Retina (tissue), 1 donor: ENCODE measurements at regions not wholly inside any gene's neighbourhood (a gene's known extent, or its start where the extent isn't known, plus 50 kb on each side); places are given as distances from the start of the nearest gene placed in this dataset.
"Not testable (repeated sequence)": the region's sequence is repeated elsewhere in the genome, so short reads cannot be mapped to it uniquely, and the experiment has no call there.

Experiments used
- DNase-seq: peaks from one replicate; pipeline ENCODE4 v3.0.0-alpha.2; 2016

DNA sequence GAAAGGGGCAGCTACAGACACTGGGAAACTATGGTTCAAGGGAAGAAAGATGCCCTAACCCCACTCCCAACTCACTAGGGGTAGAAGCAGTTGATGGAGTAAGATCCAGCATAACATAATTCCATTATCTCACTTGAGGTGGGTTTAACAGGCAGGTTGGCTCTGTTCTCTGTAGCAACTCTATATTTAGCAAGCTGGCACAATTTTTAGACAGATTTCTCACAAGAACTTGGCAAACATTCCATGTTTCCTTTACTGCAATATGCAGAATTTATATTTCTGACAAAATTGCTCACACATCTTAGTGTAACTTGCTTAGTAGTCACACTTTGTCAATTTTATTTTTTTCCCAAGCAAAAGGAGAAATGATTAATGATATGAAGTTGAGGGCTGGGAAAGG lies 475.4 kb downstream of the RMST start:
- DNase-seq = no peak

GRCh38 chr12:97939156-97939555 lies 476.6 kb downstream of the RMST start:
- no peak for DNase-seq

DNA sequence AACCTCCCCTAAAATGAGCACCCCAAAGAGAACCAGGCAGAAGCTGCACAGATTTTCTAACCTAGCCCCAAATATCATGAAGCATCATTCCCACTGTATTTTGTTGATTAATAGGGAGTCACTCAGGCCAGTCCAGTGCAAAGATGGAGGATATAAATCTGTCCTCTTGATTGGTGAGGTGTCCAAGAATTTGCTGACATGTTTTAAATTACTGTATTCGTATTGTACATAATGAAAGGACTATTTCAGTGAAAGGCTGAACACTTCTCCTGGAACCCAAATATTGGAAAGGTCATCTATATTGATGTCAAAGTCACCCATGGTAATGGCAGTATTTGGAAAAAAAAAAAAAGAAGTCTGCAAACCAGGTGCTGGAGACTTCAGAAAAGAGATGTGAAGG lies 477.5 kb downstream of the RMST start:
- no peak for DNase-seq

DNA sequence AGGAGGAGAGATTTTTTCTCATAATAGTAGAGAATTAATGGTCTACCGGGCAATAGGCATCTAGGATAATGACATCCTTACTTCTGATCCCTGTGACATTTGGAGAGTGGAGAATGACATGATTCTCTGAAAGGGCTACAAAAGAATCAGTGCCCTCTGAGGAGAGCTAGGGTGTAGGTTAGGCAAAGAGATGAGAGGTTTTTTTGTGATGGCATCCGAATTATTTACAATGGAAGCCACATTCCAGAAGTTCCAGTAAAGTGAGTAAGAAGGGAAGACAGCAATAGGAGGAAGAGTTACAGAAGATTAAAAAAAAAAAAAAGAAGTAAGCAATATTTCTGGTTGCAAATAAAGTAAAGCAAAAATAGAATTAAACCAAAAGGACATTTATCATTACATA lies 478.0 kb downstream of the RMST start:
- DNase-seq = no peak

DNA sequence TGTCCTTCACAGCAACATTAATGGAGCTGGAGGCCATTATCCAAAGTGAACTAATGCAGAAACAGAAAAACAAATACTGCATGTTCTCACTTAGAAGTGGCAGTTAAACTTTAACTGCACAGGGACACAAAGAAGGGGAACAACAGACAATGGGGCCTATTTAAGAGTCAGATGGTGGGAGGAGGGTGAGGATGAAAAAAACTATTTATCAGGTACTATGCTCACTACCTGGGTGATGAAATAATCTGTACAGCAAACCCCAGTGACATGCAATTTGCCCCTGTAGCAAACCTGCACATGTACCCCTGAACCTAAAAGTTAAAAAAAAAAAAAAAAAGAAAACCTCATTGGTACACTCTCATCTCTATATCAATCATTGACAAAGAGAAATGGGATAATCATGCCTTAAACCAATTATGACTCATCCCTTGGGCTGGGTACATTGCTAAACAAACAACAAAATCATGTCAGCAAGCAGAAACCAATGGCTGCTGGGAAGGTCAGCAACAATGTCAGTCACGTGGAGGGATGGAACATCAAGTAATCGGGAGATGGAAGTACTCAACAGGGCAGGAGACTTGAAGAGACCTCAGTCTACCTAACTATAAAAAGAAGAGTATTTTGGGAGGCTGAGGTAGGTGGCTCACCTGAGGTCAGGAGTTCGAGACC lies 479.2 kb downstream of the RMST start:
- no peak for DNase-seq

DNA sequence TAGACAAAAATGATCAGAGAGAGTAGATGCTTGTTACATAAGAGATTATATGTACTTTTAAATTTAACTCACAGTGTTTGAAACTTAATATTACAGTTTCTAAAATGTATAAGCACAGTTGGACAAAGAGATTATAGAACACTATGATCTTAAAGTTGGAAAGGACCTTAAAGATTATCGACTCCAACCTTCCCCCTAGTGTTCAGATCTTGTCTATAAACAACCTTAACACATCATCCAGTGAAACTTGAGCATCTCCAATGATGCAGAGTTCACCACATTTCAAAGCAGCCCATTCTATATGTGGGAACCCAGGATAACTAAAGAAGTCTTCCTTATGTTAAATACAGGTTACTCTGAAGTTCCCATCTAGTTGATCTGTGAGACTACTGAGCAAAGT lies 480.8 kb downstream of the RMST start:
- no peak for DNase-seq

- no peak for DNase-seq
These were observed 482.0 kb downstream of the RMST start for GRCh38 chr12:97944576-97944975.

DNA sequence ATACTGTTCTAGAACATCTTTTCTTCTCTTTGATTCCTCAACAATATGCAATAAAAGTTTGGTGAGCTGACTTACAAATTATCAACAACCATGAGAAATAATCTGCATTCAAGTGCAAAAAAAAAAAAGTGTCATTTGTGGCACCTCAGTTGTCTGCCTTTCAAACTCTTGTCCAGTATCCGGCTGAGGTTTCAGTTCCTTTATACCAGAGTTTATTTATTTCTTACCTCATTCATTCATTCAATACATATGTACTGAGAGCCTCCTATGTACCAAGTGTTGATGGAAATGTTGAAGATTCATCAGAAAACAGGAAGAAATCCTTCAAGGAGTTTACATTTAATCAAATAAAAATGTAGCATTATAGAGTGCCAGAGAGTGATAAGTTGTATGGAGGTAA lies 484.1 kb downstream of the RMST start:
- DNase-seq = no peak

DNA sequence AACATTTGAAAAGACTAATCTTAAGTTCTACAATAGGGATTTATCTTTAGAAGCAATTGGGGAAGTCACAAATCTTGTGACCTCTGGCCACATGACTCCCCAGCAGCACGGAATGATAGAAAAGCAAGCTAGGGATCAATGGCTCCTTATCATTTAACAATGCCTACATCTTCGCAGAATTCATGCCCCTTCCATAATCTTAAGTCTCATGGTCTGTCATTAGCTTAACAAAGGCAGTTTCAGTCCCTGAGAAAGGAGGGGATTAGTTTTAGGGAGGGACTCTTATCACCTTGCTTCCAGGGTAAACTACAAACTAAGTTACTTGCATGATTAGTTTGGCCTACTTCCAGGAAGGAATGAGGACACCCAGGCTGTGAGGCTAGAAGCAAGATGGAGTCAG lies 486.0 kb downstream of the RMST start:
- DNase-seq = no peak

DNA sequence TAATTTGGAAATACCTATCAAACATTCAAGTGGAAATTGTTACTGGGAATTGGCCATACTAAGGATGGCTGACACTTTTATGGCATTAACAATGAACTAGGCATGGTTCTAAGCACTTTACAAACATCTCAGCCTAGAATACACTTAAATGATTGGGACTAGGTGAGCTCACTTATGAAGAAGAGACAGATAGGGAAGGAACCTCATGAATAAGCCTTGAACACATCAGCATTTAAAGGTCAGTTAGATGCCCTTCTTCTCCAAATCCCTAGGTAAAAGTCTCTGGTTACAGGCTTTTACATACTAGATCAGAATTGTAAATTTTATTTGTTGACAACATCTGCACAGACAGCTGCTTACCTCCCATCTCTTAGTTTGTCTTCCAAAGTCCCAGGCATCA lies 488.6 kb downstream of the RMST start:
- no peak for DNase-seq

DNA sequence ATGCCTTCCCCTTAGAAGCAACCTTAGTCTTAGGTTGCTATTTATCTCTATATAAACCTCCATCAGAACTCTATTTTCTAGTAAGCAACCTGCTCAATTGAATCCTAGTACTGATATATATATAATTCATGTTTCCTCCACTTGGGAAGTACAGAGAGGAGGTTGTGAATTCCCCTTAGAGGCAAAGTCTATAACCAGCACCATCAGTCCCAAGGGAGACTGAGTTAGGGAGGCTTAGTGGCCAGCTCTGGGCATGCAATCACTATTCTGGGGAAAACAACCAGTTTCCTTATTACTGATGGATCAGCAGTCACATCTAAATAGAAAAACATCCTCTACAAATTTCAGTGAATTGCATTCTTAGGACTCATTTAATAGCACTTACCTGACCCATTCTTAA lies 489.1 kb downstream of the RMST start:
- no peak for DNase-seq

- DNase-seq = no peak
These were observed 494.5 kb downstream of the RMST start for GRCh38 chr12:97957109-97957508.

DNA sequence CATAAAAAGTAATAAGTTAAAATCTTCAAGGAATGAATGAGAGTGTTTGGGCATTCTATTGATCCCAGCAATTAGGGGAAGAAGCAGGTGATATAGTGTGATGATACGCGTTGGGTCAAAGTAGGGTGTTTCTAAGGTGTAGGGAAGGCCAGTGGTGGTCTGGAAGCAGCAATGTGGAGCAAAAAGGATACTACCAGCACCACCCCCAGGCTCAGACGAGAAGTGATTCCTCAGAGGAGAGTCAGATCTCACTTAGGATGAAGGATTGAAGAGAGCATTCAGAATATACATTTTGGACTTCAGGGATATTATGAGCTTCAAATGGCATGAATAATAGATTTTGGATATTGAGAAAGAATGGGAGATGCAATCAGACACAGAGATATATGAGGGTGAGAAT lies 497.6 kb downstream of the RMST start:
- no peak for DNase-seq

DNA sequence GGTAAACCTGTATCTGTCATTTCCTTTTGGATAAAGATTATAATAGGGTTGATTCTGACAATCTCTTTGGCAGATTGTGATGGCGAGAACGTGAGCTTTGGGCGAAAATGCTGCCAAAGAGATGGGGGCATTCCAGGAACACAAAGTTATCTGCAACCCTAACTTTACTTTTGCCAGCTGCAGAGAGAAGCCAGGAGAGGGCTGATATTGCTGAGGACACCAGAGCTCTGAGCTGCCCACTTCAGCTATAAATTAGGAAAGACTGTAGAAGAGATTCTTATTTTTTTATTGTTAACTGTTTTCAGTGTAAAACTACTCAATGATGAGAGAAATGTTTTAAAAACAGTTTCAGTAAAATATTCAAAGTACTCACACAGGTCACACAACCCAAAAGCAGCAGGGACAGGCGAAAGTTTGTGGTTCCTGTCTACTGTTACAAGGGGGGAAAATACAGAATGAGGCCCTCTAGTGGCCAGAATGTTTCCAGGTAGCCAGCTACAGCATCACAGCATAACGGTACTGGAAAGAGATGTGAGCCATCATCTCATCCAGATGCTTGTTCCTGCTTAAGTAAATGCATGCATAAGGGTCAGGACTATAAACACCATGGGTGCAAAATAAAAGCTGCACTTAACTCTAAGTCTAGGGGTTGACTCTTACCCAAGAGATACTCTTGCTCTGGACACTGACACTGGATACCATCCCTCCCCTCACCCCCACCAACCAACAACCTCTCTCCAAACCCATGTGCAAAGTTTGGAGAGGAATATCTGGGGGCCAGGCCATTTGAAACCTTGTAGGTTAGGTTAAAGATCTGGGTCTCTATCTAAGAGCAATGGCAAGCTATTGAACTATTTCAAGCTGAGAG lies 498.4 kb downstream of the RMST start:
- peak; percentile 24 for DNase-seq

GRCh38 chr12:97967831-97968230 lies 505.2 kb downstream of the RMST start:
- DNase-seq = no peak

DNA sequence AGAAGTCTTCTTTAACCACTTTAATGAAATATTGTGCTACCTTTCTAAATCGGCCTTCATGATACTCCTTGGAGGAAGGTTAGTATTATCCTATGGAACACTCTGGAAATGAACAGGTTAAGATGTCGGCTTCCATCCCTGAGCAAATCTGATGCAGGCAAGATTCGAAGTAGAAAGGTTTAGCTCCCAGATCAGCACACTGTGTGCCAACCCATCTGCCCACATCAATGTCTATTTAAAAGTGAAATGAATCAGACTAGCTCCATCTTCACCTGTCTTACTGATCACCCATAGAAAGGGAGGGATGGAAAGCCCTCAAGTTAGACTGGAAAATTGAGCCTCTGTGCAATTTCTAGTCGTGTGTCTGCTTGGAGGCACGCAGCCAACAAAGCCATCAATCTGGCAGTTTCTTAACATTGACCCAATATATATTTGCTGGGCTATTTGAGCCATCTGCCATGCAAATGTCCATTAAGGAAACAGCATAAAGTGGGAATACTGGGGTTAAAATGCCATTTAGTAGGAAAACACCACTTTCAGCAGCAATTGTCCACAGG lies 506.1 kb downstream of the RMST start:
- no peak for DNase-seq

DNA sequence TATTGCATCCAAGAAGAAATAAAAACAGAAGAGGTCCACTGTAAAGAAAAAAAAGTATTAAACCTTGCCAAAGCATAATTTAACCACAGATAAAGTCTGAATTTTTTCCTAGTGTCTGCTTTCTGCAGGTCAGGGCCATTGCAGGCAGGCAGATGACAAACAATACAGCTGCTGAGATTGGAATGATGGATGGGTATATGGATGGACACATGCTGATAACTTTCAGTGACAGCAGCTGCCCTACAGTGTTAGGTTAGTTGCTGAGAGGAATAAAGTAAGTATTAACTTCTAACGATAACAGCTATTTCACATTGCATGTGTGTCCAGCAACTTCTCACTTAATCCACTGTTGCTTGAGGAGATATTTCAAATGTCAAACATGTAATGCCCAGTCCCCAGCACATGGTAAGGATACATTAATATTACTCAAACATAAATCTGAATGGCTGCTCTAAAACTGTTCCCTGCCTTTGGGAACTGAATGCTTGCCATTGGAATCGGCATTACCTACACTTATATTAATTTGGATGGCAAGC lies 515.3 kb downstream of the RMST start:
- no peak for DNase-seq

- DNase-seq = no peak
These were observed 520.1 kb downstream of the RMST start for GRCh38 chr12:97982684-97983083.

DNA sequence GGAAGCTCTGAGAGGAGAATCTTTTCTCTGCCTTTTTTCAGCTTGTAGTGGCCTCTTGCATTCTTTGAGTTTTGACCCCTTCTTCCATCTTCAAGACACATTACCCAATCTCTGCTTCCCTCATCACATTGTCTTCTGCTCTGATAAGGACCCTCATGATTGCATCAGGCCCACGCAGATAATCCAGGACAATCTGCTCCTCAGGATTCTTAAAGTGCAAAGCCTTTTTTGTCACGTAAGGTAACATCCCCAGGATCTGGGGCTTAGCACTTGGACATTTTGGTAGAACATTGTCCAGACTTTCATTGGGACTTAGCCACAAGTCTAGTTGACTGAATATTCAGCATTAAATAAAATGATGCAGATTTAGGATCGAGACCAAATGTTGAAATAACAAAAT lies 521.2 kb downstream of the RMST start:
- no peak for DNase-seq

GRCh38 chr12:97984436-97984835 lies 521.8 kb downstream of the RMST start:
- DNase-seq = no peak

- DNase-seq = no peak
These were observed 522.5 kb downstream of the RMST start for GRCh38 chr12:97984974-97985580.

GRCh38 chr12:97985834-97986233 lies 523.2 kb downstream of the RMST start:
- no peak for DNase-seq

DNA sequence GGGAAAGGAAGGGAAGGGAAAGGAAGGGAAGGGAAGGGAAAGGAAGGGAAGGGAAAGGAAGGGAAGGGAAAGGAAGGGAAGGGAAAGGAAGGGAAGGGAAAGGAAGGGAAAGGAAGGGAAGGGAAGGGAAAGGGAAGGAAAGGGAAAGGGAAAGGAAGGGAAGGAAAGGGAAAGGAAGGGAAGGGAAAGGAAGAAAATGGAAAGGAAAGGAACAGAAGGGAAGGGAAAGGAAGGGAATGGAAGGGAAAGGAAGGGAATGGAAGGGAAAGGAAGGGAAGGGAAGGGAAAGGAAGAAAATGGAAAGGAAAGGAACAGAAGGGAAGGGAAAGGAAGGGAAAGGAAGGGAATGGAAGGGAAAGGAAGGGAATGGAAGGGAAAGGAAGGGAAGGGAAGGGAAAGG lies 526.0 kb downstream of the RMST start:
- not testable (repeated sequence) for DNase-seq
